ENCODE measurements at regions not wholly inside any gene's neighbourhood (a gene's known extent, or its start where the extent isn't known, plus 50 kb on each side); places are given as distances from the start of the nearest gene placed in this dataset.
"Not testable (repeated sequence)": the region's sequence is repeated elsewhere in the genome, so short reads cannot be mapped to it uniquely, and the experiment has no call there.

DNA sequence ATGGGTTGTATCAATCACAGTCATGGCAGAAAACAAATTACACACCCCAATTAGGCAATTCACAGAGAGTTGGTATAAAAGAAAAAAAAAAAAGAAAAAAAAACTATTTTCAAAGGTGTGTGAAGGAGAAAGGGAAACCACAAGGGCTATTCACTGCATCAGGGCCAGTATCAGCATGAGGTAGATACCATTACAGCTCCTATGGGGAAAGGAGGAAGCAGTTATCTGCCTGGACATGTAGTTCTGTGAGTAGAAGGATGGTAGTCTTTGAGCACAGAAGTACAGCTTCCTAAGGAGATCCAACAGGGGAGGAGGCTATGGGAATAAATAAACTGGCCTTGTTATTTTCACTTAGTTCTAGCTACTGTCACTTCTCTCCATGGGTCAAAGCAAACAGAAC lies 746.1 kb downstream of the LUZP2 start:
- H3K4me3 ChIP-seq (ENCODE audit: low read length): no peak overlapping the region
- no peak overlapping the region for H3K27ac ChIP-seq (ENCODE audit: low read length)

DNA sequence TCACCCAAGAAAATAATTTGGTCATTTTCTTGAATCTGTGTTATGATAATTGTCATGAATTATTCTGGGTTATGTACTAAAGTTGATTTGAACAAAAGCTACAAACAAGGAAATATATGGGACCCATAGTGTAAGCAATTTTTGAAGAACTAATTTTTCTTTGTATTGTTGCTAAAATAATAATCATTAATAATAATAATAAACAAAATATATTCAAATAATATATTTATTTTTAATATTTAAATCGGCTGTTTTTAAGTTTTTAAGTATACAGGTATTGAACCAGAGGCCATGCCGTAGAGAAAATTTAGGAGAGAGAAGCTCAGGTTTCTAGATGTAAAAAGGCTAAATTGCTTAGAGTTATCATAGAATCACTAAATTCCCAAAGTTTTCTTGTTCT lies 747.3 kb downstream of the LUZP2 start:
- Histone ChIP-seq H3K9me3 (ENCODE audit: control insufficient read depth, low read depth, low read length) (no peaks in the 10 kb centered on the region), H3K36me3 (ENCODE audit: control insufficient read depth, low read depth, low read length) (no peaks in the 10 kb centered on the region), H3K4me1 (ENCODE audit: control insufficient read depth, low read depth, low read length) (no peaks in the 10 kb centered on the region), H3K9ac (ENCODE audit: low read length) (no peak overlapping the region), H3K4me3 (ENCODE audit: low read length) (no peak overlapping the region), H3K27me3 (ENCODE audit: control insufficient read depth, insufficient read depth, low read length) (no peaks in the 10 kb centered on the region), H3K27ac (ENCODE audit: low read length) (no peak overlapping the region)

More for the DNA sequence above, 746.1 kb downstream of the LUZP2 start:
- Histone ChIP-seq H3K9ac (ENCODE audit: low read length) (no peak overlapping the region), H3K9me3 (ENCODE audit: control insufficient read depth, low read depth, low read length) (no peaks in the 10 kb centered on the region), H3K36me3 (ENCODE audit: control insufficient read depth, low read depth, low read length) (no peaks in the 10 kb centered on the region), H3K4me1 (ENCODE audit: control insufficient read depth, low read depth, low read length) (no peaks in the 10 kb centered on the region), H3K27me3 (ENCODE audit: control insufficient read depth, insufficient read depth, low read length) (no peaks in the 10 kb centered on the region)

- Histone ChIP-seq H3K4me3 (ENCODE audit: low read length) (no peak overlapping the region), H3K9me3 (ENCODE audit: control insufficient read depth, low read depth, low read length) (no peaks in the 10 kb centered on the region), H3K27me3 (ENCODE audit: control insufficient read depth, insufficient read depth, low read length) (no peaks in the 10 kb centered on the region), H3K4me1 (ENCODE audit: control insufficient read depth, low read depth, low read length) (no peaks in the 10 kb centered on the region), H3K27ac (ENCODE audit: low read length) (no peak overlapping the region), H3K9ac (ENCODE audit: low read length) (no peak overlapping the region), H3K36me3 (ENCODE audit: control insufficient read depth, low read depth, low read length) (no peaks in the 10 kb centered on the region)
Observed at GRCh38 chr11:25247336-25247735, 750.5 kb downstream of the LUZP2 start.

DNA sequence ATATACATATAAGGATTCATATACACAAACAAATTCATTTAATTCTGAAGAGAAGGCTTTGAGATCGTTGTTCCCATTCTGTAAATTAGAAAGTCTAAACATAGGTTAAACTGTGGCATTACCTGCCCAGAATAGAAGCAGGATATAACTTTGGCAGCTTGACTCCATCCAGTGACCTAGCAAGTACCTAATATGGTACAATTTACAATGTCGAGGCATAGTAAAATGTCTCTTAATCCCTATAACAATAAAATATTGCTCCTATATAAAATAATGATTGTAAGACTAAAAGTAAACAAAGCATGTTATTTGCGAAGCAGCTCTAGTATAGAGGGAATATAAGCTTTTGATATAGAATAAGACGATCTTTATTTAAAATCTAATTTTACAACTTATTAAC lies 756.0 kb downstream of the LUZP2 start:
- H3K27me3 ChIP-seq (ENCODE audit: control insufficient read depth, insufficient read depth, low read length): no peaks in the 10 kb centered on the region
- no peak overlapping the region for H3K9ac ChIP-seq (ENCODE audit: low read length)
- no peaks in the 10 kb centered on the region for H3K9me3 ChIP-seq (ENCODE audit: control insufficient read depth, low read depth, low read length)
- H3K4me1 ChIP-seq (ENCODE audit: control insufficient read depth, low read depth, low read length): no peaks in the 10 kb centered on the region
- no peak overlapping the region for H3K27ac ChIP-seq (ENCODE audit: low read length)
- no peak overlapping the region for H3K4me3 ChIP-seq (ENCODE audit: low read length)
- no peaks in the 10 kb centered on the region for H3K36me3 ChIP-seq (ENCODE audit: control insufficient read depth, low read depth, low read length)

DNA sequence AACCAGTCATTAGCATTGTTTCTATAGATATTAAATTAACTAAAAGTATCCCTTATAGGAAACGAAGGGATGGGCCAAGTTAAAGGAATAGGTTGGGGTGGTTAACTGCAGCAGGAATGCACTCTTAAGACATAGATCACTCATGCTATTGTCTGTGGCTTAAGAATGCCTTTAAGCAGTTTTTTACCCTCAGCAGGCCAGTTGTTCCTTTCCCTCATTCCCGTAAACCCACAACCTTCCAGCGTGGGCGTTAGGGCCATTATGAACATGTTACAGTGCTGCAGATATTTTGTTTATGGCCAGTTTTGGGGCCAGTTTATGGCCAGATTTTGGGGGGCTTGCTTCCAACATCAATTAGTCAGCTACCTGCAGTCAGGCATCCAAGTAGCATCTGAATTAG lies 767.0 kb downstream of the LUZP2 start:
- not testable (repeated sequence) for H3K36me3 ChIP-seq (ENCODE audit: control insufficient read depth, low read depth, low read length); H3K4me3 ChIP-seq (ENCODE audit: low read length); H3K9me3 ChIP-seq (ENCODE audit: control insufficient read depth, low read depth, low read length); H3K27me3 ChIP-seq (ENCODE audit: control insufficient read depth, insufficient read depth, low read length); H3K4me1 ChIP-seq (ENCODE audit: control insufficient read depth, low read depth, low read length); H3K27ac ChIP-seq (ENCODE audit: low read length); H3K9ac ChIP-seq (ENCODE audit: low read length)

- no peaks in the 10 kb centered on the region for H3K27me3 ChIP-seq (ENCODE audit: control insufficient read depth, insufficient read depth, low read length)
- H3K9ac ChIP-seq (ENCODE audit: low read length): no peak overlapping the region
- no peaks in the 10 kb centered on the region for H3K4me1 ChIP-seq (ENCODE audit: control insufficient read depth, low read depth, low read length)
- no peaks in the 10 kb centered on the region for H3K9me3 ChIP-seq (ENCODE audit: control insufficient read depth, low read depth, low read length)
- H3K36me3 ChIP-seq (ENCODE audit: control insufficient read depth, low read depth, low read length): no peaks in the 10 kb centered on the region
- H3K4me3 ChIP-seq (ENCODE audit: low read length): no peak overlapping the region
- no peak overlapping the region for H3K27ac ChIP-seq (ENCODE audit: low read length)
Observed at GRCh38 chr11:25271301-25271700, 774.4 kb downstream of the LUZP2 start.

DNA sequence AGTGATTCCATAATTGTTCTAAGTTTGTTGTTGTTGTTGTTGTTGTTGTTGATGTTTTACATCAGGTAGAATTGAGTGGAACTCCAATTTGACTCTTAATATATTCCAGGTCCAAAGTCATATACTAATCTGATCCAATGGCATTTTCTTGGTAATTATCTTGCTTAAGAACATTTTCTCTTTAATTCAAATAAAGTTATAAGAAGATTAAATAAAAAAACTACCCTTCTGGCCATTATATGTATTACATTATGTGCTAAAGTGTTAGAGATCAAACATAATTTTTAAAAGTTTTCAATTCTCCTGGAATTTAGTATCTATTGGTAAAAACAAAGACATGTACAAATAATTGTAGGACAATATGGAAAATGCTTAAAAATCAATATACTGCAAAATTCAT lies 775.4 kb downstream of the LUZP2 start:
- Histone ChIP-seq H3K9me3 (ENCODE audit: control insufficient read depth, low read depth, low read length) (no peaks in the 10 kb centered on the region), H3K36me3 (ENCODE audit: control insufficient read depth, low read depth, low read length) (no peaks in the 10 kb centered on the region), H3K9ac (ENCODE audit: low read length) (no peak overlapping the region), H3K4me3 (ENCODE audit: low read length) (no peak overlapping the region), H3K27ac (ENCODE audit: low read length) (no peak overlapping the region), H3K4me1 (ENCODE audit: control insufficient read depth, low read depth, low read length) (no peaks in the 10 kb centered on the region), H3K27me3 (ENCODE audit: control insufficient read depth, insufficient read depth, low read length) (no peaks in the 10 kb centered on the region)

GRCh38 chr11:25280821-25281220 lies 784.0 kb downstream of the LUZP2 start:
- H3K4me3 ChIP-seq (ENCODE audit: low read length); H3K36me3 ChIP-seq (ENCODE audit: control insufficient read depth, low read depth, low read length): not testable (repeated sequence)

GRCh38 chr11:25293166-25293565 lies 796.3 kb downstream of the LUZP2 start:
- no peak overlapping the region for H3K4me3 ChIP-seq (ENCODE audit: low read length)
- no peaks in the 10 kb centered on the region for H3K4me1 ChIP-seq (ENCODE audit: control insufficient read depth, low read depth, low read length)
- H3K27me3 ChIP-seq (ENCODE audit: control insufficient read depth, insufficient read depth, low read length): no peaks in the 10 kb centered on the region
- no peak overlapping the region for H3K9ac ChIP-seq (ENCODE audit: low read length)
- no peaks in the 10 kb centered on the region for H3K9me3 ChIP-seq (ENCODE audit: control insufficient read depth, low read depth, low read length)
- H3K27ac ChIP-seq (ENCODE audit: low read length): no peak overlapping the region
- H3K36me3 ChIP-seq (ENCODE audit: control insufficient read depth, low read depth, low read length): no peaks in the 10 kb centered on the region

More at GRCh38 chr11:25280821-25281220, 784.0 kb downstream of the LUZP2 start:
- H3K4me1 ChIP-seq (ENCODE audit: control insufficient read depth, low read depth, low read length); H3K9ac ChIP-seq (ENCODE audit: low read length); H3K27ac ChIP-seq (ENCODE audit: low read length); H3K9me3 ChIP-seq (ENCODE audit: control insufficient read depth, low read depth, low read length); H3K27me3 ChIP-seq (ENCODE audit: control insufficient read depth, insufficient read depth, low read length): not testable (repeated sequence)

GRCh38 chr11:25298450-25298849 lies 801.6 kb downstream of the LUZP2 start:
- Histone ChIP-seq H3K4me1 (ENCODE audit: control insufficient read depth, low read depth, low read length) (no peaks in the 10 kb centered on the region), H3K4me3 (ENCODE audit: low read length) (no peak overlapping the region), H3K9me3 (ENCODE audit: control insufficient read depth, low read depth, low read length) (no peaks in the 10 kb centered on the region), H3K36me3 (ENCODE audit: control insufficient read depth, low read depth, low read length) (no peaks in the 10 kb centered on the region), H3K27ac (ENCODE audit: low read length) (no peak overlapping the region), H3K9ac (ENCODE audit: low read length) (no peak overlapping the region), H3K27me3 (ENCODE audit: control insufficient read depth, insufficient read depth, low read length) (no peaks in the 10 kb centered on the region)

DNA sequence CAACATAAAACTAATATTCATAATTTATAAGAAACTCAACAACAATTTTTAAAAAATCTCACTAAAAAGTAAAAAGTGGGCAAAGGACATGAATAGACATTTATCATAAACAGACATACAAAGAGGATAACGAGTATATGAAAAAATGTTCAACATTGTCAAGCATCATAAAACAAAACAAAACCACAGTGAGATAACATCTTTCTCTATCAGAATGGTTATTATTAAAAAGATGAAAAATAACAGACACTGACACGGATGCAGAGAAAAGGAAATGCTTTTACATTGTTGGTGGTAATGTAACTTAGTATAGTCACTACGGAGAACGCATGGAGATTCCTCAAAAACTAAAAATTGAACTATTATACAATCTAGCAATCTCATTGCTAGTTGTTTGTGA lies 813.0 kb downstream of the LUZP2 start:
- H3K27me3 ChIP-seq (ENCODE audit: control insufficient read depth, insufficient read depth, low read length): no peaks in the 10 kb centered on the region
- no peaks in the 10 kb centered on the region for H3K36me3 ChIP-seq (ENCODE audit: control insufficient read depth, low read depth, low read length)
- no peaks in the 10 kb centered on the region for H3K9me3 ChIP-seq (ENCODE audit: control insufficient read depth, low read depth, low read length)
- H3K9ac ChIP-seq (ENCODE audit: low read length): no peak overlapping the region
- H3K4me3 ChIP-seq (ENCODE audit: low read length): no peak overlapping the region
- H3K27ac ChIP-seq (ENCODE audit: low read length): no peak overlapping the region
- no peaks in the 10 kb centered on the region for H3K4me1 ChIP-seq (ENCODE audit: control insufficient read depth, low read depth, low read length)

DNA sequence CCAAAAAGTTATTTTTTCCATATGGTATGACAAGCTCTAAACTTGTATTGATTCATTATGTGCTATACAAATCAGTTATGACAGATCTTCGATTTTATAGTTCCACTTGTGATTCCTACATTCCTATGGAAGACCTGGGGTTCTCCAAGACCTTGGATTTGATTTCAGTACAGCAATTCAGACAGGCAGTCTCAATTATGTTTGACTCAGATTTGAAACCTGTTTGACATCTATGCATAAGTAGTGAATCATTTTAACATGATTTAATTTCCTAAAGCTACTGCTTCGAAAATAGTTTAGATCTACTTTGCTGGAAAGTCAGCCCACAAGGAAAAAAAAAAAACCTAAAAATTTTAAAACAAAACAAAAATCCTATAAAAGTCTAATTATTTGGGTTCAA lies 820.4 kb downstream of the LUZP2 start:
- Histone ChIP-seq H3K27ac (ENCODE audit: low read length) (no peak overlapping the region), H3K4me3 (ENCODE audit: low read length) (no peak overlapping the region), H3K27me3 (ENCODE audit: control insufficient read depth, insufficient read depth, low read length) (no peaks in the 10 kb centered on the region), H3K4me1 (ENCODE audit: control insufficient read depth, low read depth, low read length) (no peaks in the 10 kb centered on the region), H3K36me3 (ENCODE audit: control insufficient read depth, low read depth, low read length) (no peaks in the 10 kb centered on the region), H3K9me3 (ENCODE audit: control insufficient read depth, low read depth, low read length) (no peaks in the 10 kb centered on the region), H3K9ac (ENCODE audit: low read length) (no peak overlapping the region)

Measured in iPS-18a (cell line).